Keratinocyte (primary cell): ENCODE measurements at regions not wholly inside any gene's neighbourhood (a gene's known extent, or its start where the extent isn't known, plus 50 kb on each side); places are given as distances from the start of the nearest gene placed in this dataset.

Experiments
- DNase-seq: peaks from one replicate; pipeline ENCODE4 v3.0.0-alpha.2; 2011; ENCODE audit warnings: low read depth, missing footprints, low spot score
- FAIRE-seq: peaks from 2 replicates; lab custom pipeline; 2011; peaks lifted over from hg19 to GRCh38; lab: Jason Lieb, UNC
- H2AFZ ChIP-seq: 2 replicates; pipeline ENCODE4 v1.6.0; 2012; ENCODE audit warnings: low read length, control low read depth, inconsistent platforms; ENCODE audit not compliant: control insufficient read depth
- H3K27ac ChIP-seq: 2 replicates; pipeline ENCODE4 v1.5.1; 2011; ENCODE audit warnings: low read length; ENCODE audit not compliant: control insufficient read depth, insufficient read depth
- H3K27me3 ChIP-seq: 3 replicates; pipeline ENCODE4 v1.6.0; 2011; ENCODE audit warnings: low read length; ENCODE audit not compliant: control insufficient read depth, insufficient read depth; ENCODE audit errors: extremely low read depth
- H3K36me3 ChIP-seq, 2 experiments: 2 replicates in 1 of 2; 3 replicates in 1 of 2; pipeline ENCODE4 v1.5.1; 2011; ENCODE audit warnings: low read length in 2 of 2, mild to moderate bottlenecking in 1 of 2; ENCODE audit not compliant: control insufficient read depth in 2 of 2, insufficient read depth in 2 of 2; ENCODE audit errors: extremely low read depth in 1 of 2
- H3K4me1 ChIP-seq: 3 replicates; pipeline ENCODE4 v1.5.1; 2011; ENCODE audit warnings: low read length; ENCODE audit not compliant: control insufficient read depth, insufficient read depth; ENCODE audit errors: extremely low read depth
- H3K4me2 ChIP-seq: 3 replicates; pipeline ENCODE4 v1.6.0; 2011; ENCODE audit warnings: low read depth, low read length; ENCODE audit not compliant: control insufficient read depth, insufficient read depth; ENCODE audit errors: extremely low read depth
- H3K4me3 ChIP-seq, 3 experiments: fragments of 200-600 bp in 1 of 3; sonication (generic) in 1 of 3; 2 replicates in 2 of 3; 3 replicates in 1 of 3; pipeline ENCODE4 v1.5.1; 2011 to 2016; ENCODE audit warnings: low read length in 3 of 3, mild to moderate bottlenecking in 3 of 3, control low read depth in 2 of 3, inconsistent platforms in 1 of 3, low read depth in 1 of 3, mixed read lengths in 1 of 3, mixed run types in 1 of 3, moderate library complexity in 1 of 3; ENCODE audit not compliant: control insufficient read depth in 2 of 3, insufficient read depth in 2 of 3; ENCODE audit errors: extremely low read depth in 1 of 3
- H3K79me2 ChIP-seq: 2 replicates; pipeline ENCODE4 v1.6.0; 2012; ENCODE audit warnings: low read length; ENCODE audit not compliant: control insufficient read depth, insufficient read depth
- H3K9ac ChIP-seq: 3 replicates; pipeline ENCODE4 v1.6.0; 2011; ENCODE audit warnings: low read length; ENCODE audit not compliant: control insufficient read depth, insufficient read depth; ENCODE audit errors: extremely low read depth
- H3K9me1 ChIP-seq: 3 replicates; pipeline ENCODE4 v1.6.0; 2011; ENCODE audit warnings: low read length; ENCODE audit not compliant: control insufficient read depth, insufficient read depth; ENCODE audit errors: extremely low read depth
- H3K9me3 ChIP-seq: 2 replicates; pipeline ENCODE4 v1.5.1; 2012; ENCODE audit warnings: low read depth, low read length; ENCODE audit not compliant: control insufficient read depth
- H4K20me1 ChIP-seq: 3 replicates; pipeline ENCODE4 v1.6.0; 2011; ENCODE audit warnings: low read length; ENCODE audit not compliant: control insufficient read depth, insufficient read depth; ENCODE audit errors: extremely low read depth
- EZH2 ChIP-seq: IDR thresholded peaks from one replicate; pipeline ENCODE4 v1.6.1; 2012; ENCODE audit warnings: inconsistent platforms, mild to moderate bottlenecking, low read length, moderate library complexity
- dilution Hi-C: fragments of 300-500 bp; cut with MboI; formaldehyde crosslinking; loops from one replicate; pipeline ENCODE4 v1.7.0; 2020; ENCODE audit warnings: low sequenced_read_pairs; ENCODE audit not compliant: extremely low pct_ligation_motif_present
- TF ChIP-seq, protein P1 (sequence below), 3 experiments: IDR thresholded peaks in 1 of 3; conservative IDR thresholded peaks in 1 of 3; optimal IDR thresholded peaks in 1 of 3; 2 replicates in 2 of 3; 3 replicates in 1 of 3; pipeline versions ENCODE3 to v1.5.1; 2011; ENCODE audit warnings: low read length in 3 of 3, mild to moderate bottlenecking in 3 of 3, moderate library complexity in 2 of 3, control low read depth in 1 of 3, inconsistent platforms in 1 of 3; ENCODE audit not compliant: insufficient read depth in 2 of 3; ENCODE audit errors: extremely low read depth in 1 of 3

DNA sequence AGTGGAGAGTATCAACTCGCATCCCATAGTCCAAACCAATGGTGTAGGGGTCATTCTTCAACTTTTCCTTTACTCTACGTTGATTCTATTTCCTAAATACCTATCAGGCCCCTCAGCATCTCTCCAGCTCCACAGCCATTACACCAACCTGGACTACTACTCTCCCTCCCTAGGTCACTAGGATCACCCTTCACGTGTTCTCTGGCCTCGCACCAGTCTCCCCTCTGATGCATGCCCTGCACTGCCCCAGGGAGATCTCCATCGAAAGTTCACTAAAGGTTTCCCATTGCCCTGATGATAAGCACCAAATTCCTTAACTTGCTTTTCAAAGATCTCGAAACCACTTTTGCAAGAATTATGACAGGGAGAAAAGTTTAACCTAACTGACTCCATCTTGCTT lies 421.5 kb downstream of the TSHZ3 start:
- Histone ChIP-seq H3K4me1 (no peaks in the 10 kb centered on the region), H3K79me2 (no peaks in the 10 kb centered on the region), H3K4me2 (no peak overlapping the region), H3K9me3 (no peaks in the 10 kb centered on the region), H3K9ac (no peak overlapping the region), H3K36me3 (no peaks in the 10 kb centered on the region), H4K20me1 (no peaks in the 10 kb centered on the region), H3K27ac (no peak overlapping the region), H3K27me3 (no peaks in the 10 kb centered on the region), H3K4me3 (no peak overlapping the region), H2AFZ (no peak overlapping the region), H3K9me1 (no peaks in the 10 kb centered on the region)
- FAIRE-seq (no peak), DNase-seq (no peak)
- dilution Hi-C loops, result no loop called here
- no peak for TF ChIP-seq EZH2
- TF ChIP-seq, protein P1, sequence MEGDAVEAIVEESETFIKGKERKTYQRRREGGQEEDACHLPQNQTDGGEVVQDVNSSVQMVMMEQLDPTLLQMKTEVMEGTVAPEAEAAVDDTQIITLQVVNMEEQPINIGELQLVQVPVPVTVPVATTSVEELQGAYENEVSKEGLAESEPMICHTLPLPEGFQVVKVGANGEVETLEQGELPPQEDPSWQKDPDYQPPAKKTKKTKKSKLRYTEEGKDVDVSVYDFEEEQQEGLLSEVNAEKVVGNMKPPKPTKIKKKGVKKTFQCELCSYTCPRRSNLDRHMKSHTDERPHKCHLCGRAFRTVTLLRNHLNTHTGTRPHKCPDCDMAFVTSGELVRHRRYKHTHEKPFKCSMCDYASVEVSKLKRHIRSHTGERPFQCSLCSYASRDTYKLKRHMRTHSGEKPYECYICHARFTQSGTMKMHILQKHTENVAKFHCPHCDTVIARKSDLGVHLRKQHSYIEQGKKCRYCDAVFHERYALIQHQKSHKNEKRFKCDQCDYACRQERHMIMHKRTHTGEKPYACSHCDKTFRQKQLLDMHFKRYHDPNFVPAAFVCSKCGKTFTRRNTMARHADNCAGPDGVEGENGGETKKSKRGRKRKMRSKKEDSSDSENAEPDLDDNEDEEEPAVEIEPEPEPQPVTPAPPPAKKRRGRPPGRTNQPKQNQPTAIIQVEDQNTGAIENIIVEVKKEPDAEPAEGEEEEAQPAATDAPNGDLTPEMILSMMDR (optimal IDR thresholded peaks at IDR 0.05 in 1 of 3, IDR thresholded peaks at IDR 0.05 in 1 of 3, conservative IDR thresholded peaks at IDR 0.05 in 1 of 3; ENCODE audit: extremely low read depth in 1 of 3, insufficient read depth in 2 of 3, low read length in 3 of 3), result no peak

DNA sequence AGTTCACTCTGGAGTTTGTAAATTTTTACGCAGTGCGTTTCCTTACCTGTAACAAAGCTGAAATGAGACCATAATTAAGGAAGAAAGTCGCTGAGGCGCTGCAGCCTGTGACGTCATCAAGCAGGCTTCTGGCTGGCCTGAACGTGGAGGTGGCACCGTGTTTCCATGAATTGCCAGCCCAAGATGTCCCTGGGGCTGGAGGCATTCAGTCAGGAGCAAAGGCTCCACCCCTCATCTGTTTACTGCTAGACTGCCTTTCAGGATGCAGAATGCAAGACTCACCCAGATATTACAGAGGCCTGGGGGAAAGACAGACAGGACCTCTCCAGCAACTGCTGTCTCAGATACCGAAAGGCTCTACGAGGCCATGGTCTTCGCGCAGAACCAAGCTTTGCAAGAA lies 424.6 kb downstream of the TSHZ3 start:
- H3K9ac ChIP-seq, result no peak overlapping the region
- no peak overlapping the region for H2AFZ ChIP-seq
- no peak overlapping the region for H3K4me2 ChIP-seq
- H3K4me1 ChIP-seq, result no peaks in the 10 kb centered on the region
- H3K79me2 ChIP-seq, result no peaks in the 10 kb centered on the region
- DNase-seq (no peak), FAIRE-seq (no peak)
- no peaks in the 10 kb centered on the region for H3K27me3 ChIP-seq
- dilution Hi-C loops, result no loop called here
- no peak overlapping the region for H3K4me3 ChIP-seq
- no peaks in the 10 kb centered on the region for H3K9me1 ChIP-seq
- H3K36me3 ChIP-seq, result no peaks in the 10 kb centered on the region
- H3K27ac ChIP-seq, result no peak overlapping the region
- no peaks in the 10 kb centered on the region for H4K20me1 ChIP-seq
- H3K9me3 ChIP-seq, result no peaks in the 10 kb centered on the region
- TF ChIP-seq EZH2, result no peak
- TF ChIP-seq, protein P1 (optimal IDR thresholded peaks at IDR 0.05 in 1 of 3, IDR thresholded peaks at IDR 0.05 in 1 of 3, conservative IDR thresholded peaks at IDR 0.05 in 1 of 3; ENCODE audit: extremely low read depth in 1 of 3, insufficient read depth in 2 of 3, low read length in 3 of 3), result no peak
